ENCODE measurements at regions not wholly inside any gene's neighbourhood (a gene's known extent, or its start where the extent isn't known, plus 50 kb on each side); places are given as distances from the start of the nearest gene placed in this dataset.

GRCh38 chr6:12221856-12222255 lies 68.3 kb upstream of the EDN1 start:
- H3K9me3 ChIP-seq (ENCODE audit: control insufficient read depth in 2 of 2, insufficient read depth in 1 of 2, low read depth in 1 of 2, low read length in 1 of 2), result no peaks in the 10 kb centered on the region
- no peaks in the 10 kb centered on the region for H3K27me3 ChIP-seq (ENCODE audit: control insufficient read depth in 1 of 2, insufficient read depth in 2 of 2, low read length in 2 of 2)
- 59 to 65% methylated on average over 4 of the region's 4 CpGs for WGBS, 2 donors
- H3K4me1 ChIP-seq (ENCODE audit: control insufficient read depth in 2 of 2, insufficient read depth in 2 of 2, low read length in 1 of 2), result no peaks in the 10 kb centered on the region
- H3K27ac ChIP-seq (ENCODE audit: low read depth in 2 of 2, low read length in 1 of 2), result no peak overlapping the region
- H3K36me3 ChIP-seq (ENCODE audit: control insufficient read depth in 2 of 2, insufficient read depth in 2 of 2, low read length in 1 of 2), result no peaks in the 10 kb centered on the region
- no peak overlapping the region for H3K4me3 ChIP-seq (ENCODE audit: low read depth in 1 of 2, low read length in 2 of 2)

DNA sequence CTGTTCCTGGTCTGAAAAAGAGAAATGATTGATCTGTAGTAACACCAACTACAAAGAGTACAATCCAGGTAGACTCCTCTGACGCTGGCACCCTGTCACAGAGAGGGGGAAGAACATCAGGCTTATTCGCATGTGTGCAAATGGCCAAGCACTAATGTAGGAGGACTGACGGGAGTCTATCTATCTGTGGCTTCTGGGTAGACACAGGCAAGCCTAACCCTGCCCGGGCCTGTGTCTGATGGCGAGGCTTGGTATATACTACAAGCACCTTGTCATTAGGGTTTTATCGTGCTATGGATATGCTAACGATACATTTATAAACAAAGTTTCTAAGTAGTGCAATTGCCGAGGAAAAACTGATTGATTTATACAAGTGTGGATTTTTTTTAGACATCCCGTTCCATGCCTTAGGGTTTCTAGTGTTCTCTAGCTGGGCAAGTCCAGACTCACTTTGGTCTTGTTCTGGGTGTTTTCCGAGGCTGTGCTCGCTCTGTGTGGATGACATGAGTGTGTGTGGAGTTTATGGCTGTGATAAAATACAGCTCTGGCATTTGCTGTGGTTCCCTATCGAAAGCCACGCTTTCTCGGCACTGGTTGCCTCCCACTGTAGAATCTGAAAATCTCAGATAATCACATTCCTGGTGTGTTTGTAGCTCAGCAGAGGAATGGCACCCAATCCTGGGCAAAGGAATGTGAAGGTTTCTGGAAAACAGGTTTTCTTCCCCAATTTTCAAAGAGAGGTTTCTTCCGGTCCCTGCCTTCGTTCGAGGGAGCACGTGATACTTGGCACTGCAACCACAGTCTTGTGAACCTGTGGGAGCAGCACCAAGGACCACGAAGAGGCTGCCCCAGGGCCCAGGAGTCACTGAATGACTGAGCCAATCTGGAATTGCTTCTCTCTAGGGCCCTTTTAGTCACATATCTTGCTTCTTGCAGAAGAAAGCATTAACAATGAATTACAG lies 67.5 kb upstream of the EDN1 start:
- H3K9me3 ChIP-seq (ENCODE audit: control insufficient read depth in 2 of 2, insufficient read depth in 1 of 2, low read depth in 1 of 2, low read length in 1 of 2), result no peaks in the 10 kb centered on the region
- H3K27ac ChIP-seq (ENCODE audit: low read depth in 2 of 2, low read length in 1 of 2), result peak overlapping the region; percentile 36 to 38
- WGBS, 2 donors, result 50 to 70% methylated on average over 19 of the region's 19 CpGs
- H3K27me3 ChIP-seq (ENCODE audit: control insufficient read depth in 1 of 2, insufficient read depth in 2 of 2, low read length in 2 of 2), result no peaks in the 10 kb centered on the region
- H3K36me3 ChIP-seq (ENCODE audit: control insufficient read depth in 2 of 2, insufficient read depth in 2 of 2, low read length in 1 of 2), result no peaks in the 10 kb centered on the region
- no peak overlapping the region for H3K4me3 ChIP-seq (ENCODE audit: low read depth in 1 of 2, low read length in 2 of 2)
- no peaks in the 10 kb centered on the region for H3K4me1 ChIP-seq (ENCODE audit: control insufficient read depth in 2 of 2, insufficient read depth in 2 of 2, low read length in 1 of 2)

GRCh38 chr6:12223383-12223782 lies 66.8 kb upstream of the EDN1 start:
- H3K4me3 ChIP-seq (ENCODE audit: low read depth in 1 of 2, low read length in 2 of 2), result no peak overlapping the region
- no peaks in the 10 kb centered on the region for H3K9me3 ChIP-seq (ENCODE audit: control insufficient read depth in 2 of 2, insufficient read depth in 1 of 2, low read depth in 1 of 2, low read length in 1 of 2)
- no peak overlapping the region for H3K27ac ChIP-seq (ENCODE audit: low read depth in 2 of 2, low read length in 1 of 2)
- H3K27me3 ChIP-seq (ENCODE audit: control insufficient read depth in 1 of 2, insufficient read depth in 2 of 2, low read length in 2 of 2), result no peaks in the 10 kb centered on the region
- H3K4me1 ChIP-seq (ENCODE audit: control insufficient read depth in 2 of 2, insufficient read depth in 2 of 2, low read length in 1 of 2), result peaks cover 0 to under 1% of the 10 kb centered on the region in 2 donors
- WGBS, 2 donors, result 89 to 94% methylated on average over 5 of the region's 5 CpGs
- H3K36me3 ChIP-seq (ENCODE audit: control insufficient read depth in 2 of 2, insufficient read depth in 2 of 2, low read length in 1 of 2), result no peaks in the 10 kb centered on the region

GRCh38 chr6:12224251-12224650 lies 65.9 kb upstream of the EDN1 start:
- no peak overlapping the region for H3K27ac ChIP-seq (ENCODE audit: low read depth in 2 of 2, low read length in 1 of 2)
- H3K4me1 ChIP-seq (ENCODE audit: control insufficient read depth in 2 of 2, insufficient read depth in 2 of 2, low read length in 1 of 2), result peaks cover 0 to 4% of the 10 kb centered on the region in 2 donors
- no peaks in the 10 kb centered on the region for H3K9me3 ChIP-seq (ENCODE audit: control insufficient read depth in 2 of 2, insufficient read depth in 1 of 2, low read depth in 1 of 2, low read length in 1 of 2)
- H3K36me3 ChIP-seq (ENCODE audit: control insufficient read depth in 2 of 2, insufficient read depth in 2 of 2, low read length in 1 of 2), result no peaks in the 10 kb centered on the region
- H3K27me3 ChIP-seq (ENCODE audit: control insufficient read depth in 1 of 2, insufficient read depth in 2 of 2, low read length in 2 of 2), result no peaks in the 10 kb centered on the region
- WGBS, 2 donors, result 83 to 88% methylated on average over 2 of the region's 2 CpGs
- no peak overlapping the region for H3K4me3 ChIP-seq (ENCODE audit: low read depth in 1 of 2, low read length in 2 of 2)

DNA sequence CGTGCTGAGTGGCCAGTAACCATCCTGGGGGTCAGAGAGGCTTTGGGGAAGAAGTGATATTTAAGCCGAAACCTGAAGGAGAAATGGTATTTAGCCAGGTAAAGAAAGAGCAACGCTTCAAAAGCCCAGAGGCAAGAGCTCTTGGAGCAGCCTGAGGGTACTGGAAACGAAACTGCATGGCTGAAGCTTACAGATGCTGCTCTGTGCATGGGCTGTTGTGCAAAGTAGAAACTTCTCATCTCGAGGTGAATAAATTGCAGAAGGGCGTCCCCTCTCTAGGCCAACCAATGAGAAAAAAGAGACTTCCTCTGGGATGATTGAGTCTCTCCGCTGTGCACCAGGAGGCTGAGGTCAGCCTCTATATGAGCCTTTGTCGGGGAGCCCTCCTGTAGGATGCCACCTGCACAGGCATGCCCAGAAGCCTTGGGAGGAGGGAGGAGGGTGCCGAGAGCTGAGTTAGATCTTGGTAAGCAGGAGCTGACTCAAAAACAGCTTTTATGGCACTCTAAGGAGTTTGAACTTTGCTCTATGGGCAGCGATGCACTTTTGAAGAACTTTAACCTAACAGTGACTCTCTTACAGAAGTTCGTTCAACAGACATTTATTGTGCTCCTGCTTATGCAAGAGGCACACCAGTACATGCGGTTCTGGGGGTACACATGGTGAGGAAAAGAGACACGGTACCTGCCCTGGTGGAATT lies 61.6 kb upstream of the EDN1 start:
- no peak overlapping the region for H3K4me3 ChIP-seq (ENCODE audit: low read depth in 1 of 2, low read length in 2 of 2)
- no peak overlapping the region for H3K27ac ChIP-seq (ENCODE audit: low read depth in 2 of 2, low read length in 1 of 2)
- WGBS, 2 donors, result 61 to 62% methylated on average over 13 of the region's 13 CpGs

DNA sequence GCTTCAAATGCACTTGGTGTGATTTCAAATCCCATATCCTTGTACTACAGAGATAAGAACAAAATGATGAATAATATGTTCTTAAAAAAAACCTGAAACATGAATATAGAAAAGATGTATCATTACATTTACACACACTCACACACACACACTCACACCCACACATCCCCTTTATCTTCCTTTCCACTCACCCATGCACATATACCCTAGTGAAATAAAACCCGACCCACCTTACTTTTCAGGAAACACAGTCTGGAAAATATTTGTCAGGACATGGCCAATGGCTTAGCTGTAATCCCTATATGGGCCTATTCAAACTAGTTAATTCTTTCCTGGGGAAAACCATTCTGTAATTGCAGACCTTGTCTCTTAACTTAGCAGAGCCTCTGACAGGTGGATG lies 60.8 kb upstream of the EDN1 start:
- H3K9me3 ChIP-seq (ENCODE audit: control insufficient read depth in 2 of 2, insufficient read depth in 1 of 2, low read depth in 1 of 2, low read length in 1 of 2), result no peaks in the 10 kb centered on the region

More for the DNA sequence above, 61.6 kb upstream of the EDN1 start:
- H3K27me3 ChIP-seq (ENCODE audit: control insufficient read depth in 1 of 2, insufficient read depth in 2 of 2, low read length in 2 of 2), result no peaks in the 10 kb centered on the region
- peaks cover 0 to 4% of the 10 kb centered on the region in 2 donors for H3K4me1 ChIP-seq (ENCODE audit: control insufficient read depth in 2 of 2, insufficient read depth in 2 of 2, low read length in 1 of 2)
- no peaks in the 10 kb centered on the region for H3K36me3 ChIP-seq (ENCODE audit: control insufficient read depth in 2 of 2, insufficient read depth in 2 of 2, low read length in 1 of 2)
- no peaks in the 10 kb centered on the region for H3K9me3 ChIP-seq (ENCODE audit: control insufficient read depth in 2 of 2, insufficient read depth in 1 of 2, low read depth in 1 of 2, low read length in 1 of 2)

GRCh38 chr6:12230523-12230922 lies 59.6 kb upstream of the EDN1 start:
- peaks cover 0 to 4% of the 10 kb centered on the region in 2 donors for H3K4me1 ChIP-seq (ENCODE audit: control insufficient read depth in 2 of 2, insufficient read depth in 2 of 2, low read length in 1 of 2)
- H3K4me3 ChIP-seq (ENCODE audit: low read depth in 1 of 2, low read length in 2 of 2), result no peak overlapping the region
- H3K27ac ChIP-seq (ENCODE audit: low read depth in 2 of 2, low read length in 1 of 2), result no peak overlapping the region
- H3K27me3 ChIP-seq (ENCODE audit: control insufficient read depth in 1 of 2, insufficient read depth in 2 of 2, low read length in 2 of 2), result no peaks in the 10 kb centered on the region
- 84 to 90% methylated on average over 6 of the region's 6 CpGs for WGBS, 2 donors
- no peaks in the 10 kb centered on the region for H3K9me3 ChIP-seq (ENCODE audit: control insufficient read depth in 2 of 2, insufficient read depth in 1 of 2, low read depth in 1 of 2, low read length in 1 of 2)
- H3K36me3 ChIP-seq (ENCODE audit: control insufficient read depth in 2 of 2, insufficient read depth in 2 of 2, low read length in 1 of 2), result no peaks in the 10 kb centered on the region

More for the DNA sequence above, 60.8 kb upstream of the EDN1 start:
- no peaks in the 10 kb centered on the region for H3K27me3 ChIP-seq (ENCODE audit: control insufficient read depth in 1 of 2, insufficient read depth in 2 of 2, low read length in 2 of 2)
- H3K4me3 ChIP-seq (ENCODE audit: low read depth in 1 of 2, low read length in 2 of 2), result no peak overlapping the region
- no peak overlapping the region for H3K27ac ChIP-seq (ENCODE audit: low read depth in 2 of 2, low read length in 1 of 2)
- H3K4me1 ChIP-seq (ENCODE audit: control insufficient read depth in 2 of 2, insufficient read depth in 2 of 2, low read length in 1 of 2), result peaks cover 0 to 4% of the 10 kb centered on the region in 2 donors
- H3K36me3 ChIP-seq (ENCODE audit: control insufficient read depth in 2 of 2, insufficient read depth in 2 of 2, low read length in 1 of 2), result no peaks in the 10 kb centered on the region
- 50 to 61% methylated on average over 1 of the region's 1 CpG for WGBS, 2 donors

DNA sequence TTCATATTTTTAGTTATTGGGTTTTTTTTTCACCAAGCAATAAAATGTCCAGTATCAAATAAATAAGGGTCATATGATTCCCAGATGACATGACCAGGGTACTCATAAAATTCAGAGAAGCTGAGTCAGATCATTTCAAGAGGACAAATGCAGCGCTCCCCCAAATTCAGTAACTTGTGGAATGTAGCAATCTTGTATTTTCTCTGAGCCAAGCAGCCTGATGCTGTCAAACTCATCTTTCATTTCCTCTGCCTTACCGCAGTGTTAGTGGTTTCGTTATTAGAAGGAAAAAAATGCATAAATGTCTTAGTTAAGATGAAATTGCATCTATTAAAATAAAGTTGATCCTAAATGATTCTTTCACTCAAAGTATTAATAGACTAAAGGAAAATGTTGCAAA lies 57.8 kb upstream of the EDN1 start:
- Histone ChIP-seq H3K9me3 (ENCODE audit: control insufficient read depth in 2 of 2, insufficient read depth in 1 of 2, low read depth in 1 of 2, low read length in 1 of 2) (no peaks in the 10 kb centered on the region), H3K27ac (ENCODE audit: low read depth in 2 of 2, low read length in 1 of 2) (no peak overlapping the region), H3K36me3 (ENCODE audit: control insufficient read depth in 2 of 2, insufficient read depth in 2 of 2, low read length in 1 of 2) (no peaks in the 10 kb centered on the region), H3K27me3 (ENCODE audit: control insufficient read depth in 1 of 2, insufficient read depth in 2 of 2, low read length in 2 of 2) (no peaks in the 10 kb centered on the region), H3K4me3 (ENCODE audit: low read depth in 1 of 2, low read length in 2 of 2) (no peak overlapping the region), H3K4me1 (ENCODE audit: control insufficient read depth in 2 of 2, insufficient read depth in 2 of 2, low read length in 1 of 2) (peaks cover 0 to 4% of the 10 kb centered on the region in 2 donors)
- 73 to 81% methylated on average over 3 of the region's 3 CpGs for WGBS, 2 donors

GRCh38 chr6:12232821-12233220 lies 57.3 kb upstream of the EDN1 start:
- peaks cover 0 to 4% of the 10 kb centered on the region in 2 donors for H3K4me1 ChIP-seq (ENCODE audit: control insufficient read depth in 2 of 2, insufficient read depth in 2 of 2, low read length in 1 of 2)
- H3K27me3 ChIP-seq (ENCODE audit: control insufficient read depth in 1 of 2, insufficient read depth in 2 of 2, low read length in 2 of 2), result no peaks in the 10 kb centered on the region
- H3K27ac ChIP-seq (ENCODE audit: low read depth in 2 of 2, low read length in 1 of 2), result no peak overlapping the region
- H3K4me3 ChIP-seq (ENCODE audit: low read depth in 1 of 2, low read length in 2 of 2), result no peak overlapping the region
- H3K36me3 ChIP-seq (ENCODE audit: control insufficient read depth in 2 of 2, insufficient read depth in 2 of 2, low read length in 1 of 2), result no peaks in the 10 kb centered on the region
- WGBS, 2 donors, result 68 to 72% methylated on average over 1 of the region's 1 CpG
- no peaks in the 10 kb centered on the region for H3K9me3 ChIP-seq (ENCODE audit: control insufficient read depth in 2 of 2, insufficient read depth in 1 of 2, low read depth in 1 of 2, low read length in 1 of 2)
